OCI-M1 (cell line): ENCODE measurements at regions not wholly inside any gene's neighbourhood (a gene's known extent, or its start where the extent isn't known, plus 50 kb on each side); places are given as distances from the start of the nearest gene placed in this dataset.

ENCODE experiments used
- DNase-seq: peaks from one replicate; lab custom pipeline; 2025; lab: John Stamatoyannopoulos, UW

GRCh38 chr10:131673396-131673795 is 227.4 kb upstream of the PPP2R2D start:
- DNase-seq, result no peak

GRCh38 chr10:131674130-131674529 is 226.7 kb upstream of the PPP2R2D start:
- DNase-seq, result no peak

DNA sequence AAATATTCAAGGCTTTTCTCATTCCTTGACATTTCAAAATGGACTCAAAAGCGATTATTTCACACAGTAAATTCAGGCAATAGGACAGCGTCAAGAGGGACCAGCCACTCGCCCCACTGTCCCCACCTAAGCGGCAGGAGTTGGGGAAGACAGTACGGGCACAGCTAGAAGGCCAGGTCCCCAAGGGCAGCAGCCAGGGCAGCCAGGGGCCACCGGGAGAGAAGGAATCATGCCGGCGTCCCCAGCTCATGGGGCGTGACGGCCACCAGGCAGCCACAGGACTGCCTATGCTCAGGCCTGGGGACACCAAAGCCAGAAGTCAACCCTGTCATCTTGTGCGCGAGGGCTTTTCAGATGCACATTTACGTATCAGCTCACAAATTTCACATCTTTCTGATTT is 225.7 kb upstream of the PPP2R2D start:
- no peak for DNase-seq

DNA sequence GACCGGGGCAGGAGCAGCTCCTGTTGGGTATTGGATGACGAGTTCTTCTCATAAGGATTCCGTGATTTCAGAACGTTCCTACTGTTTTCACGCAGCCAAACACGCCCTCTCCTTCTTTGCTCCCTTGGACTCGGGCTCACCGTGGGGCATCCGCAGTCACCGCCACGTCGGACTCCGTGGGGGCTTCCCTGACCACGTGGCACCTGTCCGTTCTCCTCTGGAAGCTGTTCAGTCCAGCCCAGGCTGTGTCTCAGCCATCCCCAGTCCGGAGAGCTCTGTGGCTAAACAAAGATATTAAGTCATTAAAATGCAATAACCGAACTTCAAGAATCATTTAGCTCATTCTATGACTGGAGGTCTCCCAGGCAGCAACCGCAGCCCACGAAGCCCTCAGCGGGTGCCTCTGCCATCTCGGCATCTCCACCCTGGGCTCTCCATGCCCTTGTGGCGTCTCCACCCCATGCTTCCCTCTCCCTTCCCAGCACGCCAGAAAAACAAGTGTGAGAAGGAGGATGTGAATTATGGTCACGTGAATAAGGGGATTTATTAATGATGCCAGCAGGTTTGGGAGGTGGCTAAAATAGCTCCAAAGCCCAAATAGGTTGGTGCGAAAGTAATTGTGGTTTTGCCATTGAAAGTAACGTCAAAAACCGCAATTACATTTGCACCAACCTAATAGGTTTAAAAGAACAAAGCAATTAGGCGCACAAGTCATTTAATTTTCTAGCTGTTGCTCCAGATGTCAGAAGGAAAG is 224.6 kb upstream of the PPP2R2D start:
- no peak for DNase-seq

DNA sequence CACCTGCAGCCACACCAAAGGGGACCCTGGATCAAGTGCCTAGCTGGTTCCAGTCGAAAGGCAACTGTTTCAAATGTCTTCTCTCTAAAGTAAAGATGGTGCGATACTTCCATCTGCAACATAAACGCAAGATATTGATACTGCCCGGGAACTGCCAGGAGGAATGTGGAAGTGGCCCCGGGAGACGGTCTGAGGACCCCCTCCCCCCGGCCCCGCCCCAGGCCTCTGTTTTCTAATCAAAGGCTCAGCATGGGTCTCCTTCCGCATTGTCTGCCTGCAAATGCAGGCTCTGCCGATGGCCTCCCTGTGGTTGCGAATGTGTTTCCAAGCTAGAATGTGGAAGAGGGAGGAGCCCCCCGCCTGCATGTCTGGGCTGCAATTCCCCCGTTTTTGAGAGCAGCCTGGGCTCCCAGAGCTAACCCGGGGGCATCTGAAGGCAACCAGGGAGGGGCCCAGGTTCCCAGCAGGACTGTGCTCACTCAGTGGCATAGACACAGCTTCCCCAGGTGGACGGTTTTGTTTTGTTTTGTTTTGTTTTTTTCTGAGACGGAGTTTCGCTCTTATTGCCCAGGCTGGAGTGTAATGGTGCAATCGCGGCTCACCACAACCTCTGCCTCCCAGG is 223.9 kb upstream of the PPP2R2D start:
- no peak for DNase-seq

- no peak for DNase-seq
Measured at GRCh38 chr10:131677671-131678070, 223.1 kb upstream of the PPP2R2D start.

DNA sequence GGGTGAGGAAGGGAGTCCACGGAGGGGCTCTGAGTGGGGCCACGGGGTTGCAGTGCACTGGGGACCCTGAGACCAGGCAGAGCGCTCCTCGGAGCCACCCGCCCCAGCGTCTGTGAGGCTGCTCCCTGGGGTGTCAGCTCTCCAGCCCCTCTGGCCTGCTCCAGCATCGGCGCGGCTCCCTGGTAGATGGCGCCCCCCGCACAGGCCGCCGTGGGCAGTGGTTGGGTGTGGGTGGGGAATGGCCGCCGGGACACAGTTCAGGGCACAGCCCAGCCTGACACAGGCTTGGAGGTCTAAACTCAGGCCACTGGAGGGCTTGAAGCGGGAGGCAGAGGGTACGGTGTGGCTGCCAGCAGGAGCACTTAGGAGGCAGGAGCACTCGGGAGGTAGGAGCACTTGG is 222.6 kb upstream of the PPP2R2D start:
- no peak for DNase-seq

DNA sequence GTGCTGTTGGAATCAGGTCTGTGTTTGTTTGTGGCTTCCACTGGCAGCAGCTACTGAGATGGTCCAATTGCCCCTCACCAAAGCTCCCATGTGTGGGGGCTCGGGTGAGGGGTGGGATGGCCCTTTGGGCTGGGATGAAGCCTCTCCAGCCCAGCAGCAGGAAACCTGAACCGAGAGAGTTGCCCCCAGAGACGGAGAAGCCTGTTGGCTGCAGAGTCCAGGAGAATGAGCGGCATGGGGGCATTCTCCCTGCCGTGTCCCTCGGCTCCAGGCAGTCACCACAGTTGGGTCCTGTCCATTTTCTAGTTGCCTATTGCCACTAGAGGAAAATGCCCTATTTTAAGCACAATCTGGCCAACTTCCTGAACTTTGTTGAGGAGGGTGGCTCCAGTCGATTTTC is 222.2 kb upstream of the PPP2R2D start:
- no peak for DNase-seq

GRCh38 chr10:131679926-131680325 is 220.9 kb upstream of the PPP2R2D start:
- no peak for DNase-seq

- no peak for DNase-seq
Measured at GRCh38 chr10:131681122-131681521, 219.7 kb upstream of the PPP2R2D start.

DNA sequence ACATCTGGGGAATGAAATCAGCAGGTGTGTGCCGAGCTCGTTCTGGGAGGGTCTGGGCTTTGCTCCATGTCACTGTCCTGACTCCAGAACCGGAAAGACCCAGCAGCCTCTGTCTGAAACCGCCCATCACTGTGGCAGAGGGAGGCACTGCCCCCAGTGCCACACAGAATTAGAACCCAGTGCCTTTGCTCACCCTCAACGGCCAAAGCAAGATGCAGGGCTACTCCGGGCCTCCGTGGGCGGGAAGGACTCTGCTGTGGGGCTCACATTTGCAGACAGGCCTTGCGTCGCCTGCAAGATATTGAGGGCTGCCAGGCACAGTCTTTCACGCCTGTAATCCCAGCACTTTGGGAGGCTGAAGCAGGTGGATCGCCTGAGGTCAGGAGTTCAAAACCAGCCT is 219.2 kb upstream of the PPP2R2D start:
- no peak for DNase-seq

- no peak for DNase-seq
Measured at GRCh38 chr10:131682271-131682962, 218.4 kb upstream of the PPP2R2D start.

- no peak for DNase-seq
Measured at GRCh38 chr10:131683281-131683861, 217.4 kb upstream of the PPP2R2D start.

GRCh38 chr10:131683941-131684340 is 216.9 kb upstream of the PPP2R2D start:
- DNase-seq, result no peak

- no peak for DNase-seq
Measured at GRCh38 chr10:131685007-131685406, 215.8 kb upstream of the PPP2R2D start.

- DNase-seq, result no peak
Measured at GRCh38 chr10:131685576-131685975, 215.2 kb upstream of the PPP2R2D start.

- DNase-seq, result no peak
Measured at GRCh38 chr10:131686781-131687420, 213.9 kb upstream of the PPP2R2D start.

DNA sequence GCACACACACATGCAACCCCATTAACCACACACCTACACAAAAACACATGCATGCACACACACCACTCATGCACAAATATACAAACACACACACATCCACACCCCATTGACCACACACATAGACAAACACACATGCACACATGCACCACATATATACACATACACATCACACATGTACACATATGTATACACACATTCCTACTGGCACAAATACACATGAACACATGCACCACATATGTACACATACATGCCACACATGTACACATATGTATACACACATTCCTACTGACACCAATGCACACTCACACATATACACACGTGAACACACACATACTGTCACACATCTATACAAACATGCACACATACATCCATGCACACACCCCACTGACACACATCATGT is 212.5 kb upstream of the PPP2R2D start:
- DNase-seq, result no peak

- DNase-seq, result no peak
Measured at GRCh38 chr10:131689016-131689415, 211.8 kb upstream of the PPP2R2D start.

DNA sequence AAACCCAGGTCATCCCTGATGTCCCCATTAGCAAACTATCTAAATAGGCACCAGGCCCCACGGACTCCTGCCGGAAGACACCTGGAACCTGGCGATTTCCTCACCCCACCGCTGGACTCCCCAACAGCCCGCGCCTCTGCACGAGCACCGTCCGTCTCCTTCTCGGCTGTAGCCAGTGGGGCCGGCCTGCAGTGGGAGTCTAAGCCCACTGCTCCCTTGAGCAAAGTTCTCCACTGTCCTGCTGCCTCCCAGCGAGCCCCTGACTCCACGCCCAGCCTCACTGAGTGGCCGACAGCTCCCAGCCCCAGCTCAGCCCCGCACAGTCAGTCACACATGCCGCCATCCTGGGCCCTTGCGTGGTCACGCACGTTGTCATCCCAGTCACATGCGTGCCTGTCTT is 211.3 kb upstream of the PPP2R2D start:
- DNase-seq, result no peak

GRCh38 chr10:131689954-131690757 is 210.7 kb upstream of the PPP2R2D start:
- peak; percentile 6 for DNase-seq
